ENCODE measurements at regions not wholly inside any gene's neighbourhood (a gene's known extent, or its start where the extent isn't known, plus 50 kb on each side); places are given as distances from the start of the nearest gene placed in this dataset.

- DNase-seq (ENCODE audit: low spot score in 2 of 2), result no peak
- 87% methylated on average over 2 of the region's 2 CpGs for WGBS
- TF ChIP-seq POLR2AphosphoS5 (IDR thresholded peaks at IDR 0.05) (no peak), EP300 (IDR thresholded peaks at IDR 0.05) (no peak), CTCF (IDR thresholded peaks at IDR 0.05) (no peak), POLR2A (IDR thresholded peaks at IDR 0.05) (no peak)
- no peaks in the 10 kb centered on the region for H3K27me3 ChIP-seq
- H3K9me3 ChIP-seq, result no peaks in the 10 kb centered on the region
- H3K27ac ChIP-seq, result no peak overlapping the region
- H3K4me3 ChIP-seq, result no peak overlapping the region
- no peaks in the 10 kb centered on the region for H3K4me1 ChIP-seq
- no peaks in the 10 kb centered on the region for H3K36me3 ChIP-seq
These were observed 379.1 kb upstream of the KIRREL3 start for GRCh38 chr11:127379686-127380085.

GRCh38 chr11:127376301-127376700 lies 375.7 kb upstream of the KIRREL3 start:
- no peak for TF ChIP-seq POLR2AphosphoS5 (IDR thresholded peaks at IDR 0.05)
- TF ChIP-seq POLR2A (IDR thresholded peaks at IDR 0.05), result no peak
- TF ChIP-seq EP300 (IDR thresholded peaks at IDR 0.05), result no peak
- TF ChIP-seq CTCF (IDR thresholded peaks at IDR 0.05), result no peak
- Histone ChIP-seq H3K4me3 (no peak overlapping the region), H3K9me3 (no peaks in the 10 kb centered on the region), H3K36me3 (no peaks in the 10 kb centered on the region), H3K27ac (no peak overlapping the region), H3K27me3 (no peaks in the 10 kb centered on the region), H3K4me1 (no peaks in the 10 kb centered on the region)
- DNase-seq (ENCODE audit: low spot score in 2 of 2), result no peak
- 86% methylated on average over 2 of the region's 2 CpGs for WGBS

GRCh38 chr11:127369356-127369755 lies 368.8 kb upstream of the KIRREL3 start:
- H3K4me3 ChIP-seq, result no peak overlapping the region
- no peaks in the 10 kb centered on the region for H3K27me3 ChIP-seq
- WGBS, result 85% methylated on average over 8 of the region's 8 CpGs
- no peak overlapping the region for H3K27ac ChIP-seq
- TF ChIP-seq POLR2AphosphoS5 (IDR thresholded peaks at IDR 0.05) (no peak), POLR2A (IDR thresholded peaks at IDR 0.05) (no peak), EP300 (IDR thresholded peaks at IDR 0.05) (no peak), CTCF (IDR thresholded peaks at IDR 0.05) (no peak)
- no peak for DNase-seq (ENCODE audit: low spot score in 2 of 2)
- H3K36me3 ChIP-seq, result no peaks in the 10 kb centered on the region
- H3K9me3 ChIP-seq, result no peaks in the 10 kb centered on the region
- H3K4me1 ChIP-seq, result no peaks in the 10 kb centered on the region

GRCh38 chr11:127362754-127363308 lies 362.3 kb upstream of the KIRREL3 start:
- Histone ChIP-seq H3K4me1 (no peaks in the 10 kb centered on the region), H3K9me3 (no peaks in the 10 kb centered on the region), H3K27me3 (peaks cover 3% of the 10 kb centered on the region), H3K36me3 (no peaks in the 10 kb centered on the region), H3K27ac (no peak overlapping the region), H3K4me3 (no peak overlapping the region)
- DNase-seq (ENCODE audit: low spot score in 2 of 2), result no peak
- no peak for TF ChIP-seq CTCF (IDR thresholded peaks at IDR 0.05)
- TF ChIP-seq POLR2AphosphoS5 (IDR thresholded peaks at IDR 0.05), result no peak
- no peak for TF ChIP-seq EP300 (IDR thresholded peaks at IDR 0.05)
- no peak for TF ChIP-seq POLR2A (IDR thresholded peaks at IDR 0.05)
- 86% methylated on average over 14 of the region's 14 CpGs for WGBS

- H3K9me3 ChIP-seq, result no peaks in the 10 kb centered on the region
- WGBS, result 84% methylated on average over 7 of the region's 7 CpGs
- H3K4me1 ChIP-seq, result no peaks in the 10 kb centered on the region
- no peak for TF ChIP-seq POLR2A (IDR thresholded peaks at IDR 0.05)
- TF ChIP-seq CTCF (IDR thresholded peaks at IDR 0.05), result no peak
- no peak for TF ChIP-seq POLR2AphosphoS5 (IDR thresholded peaks at IDR 0.05)
- no peak for TF ChIP-seq EP300 (IDR thresholded peaks at IDR 0.05)
- peaks cover 3% of the 10 kb centered on the region for H3K27me3 ChIP-seq
- DNase-seq (ENCODE audit: low spot score in 2 of 2), result no peak
- no peaks in the 10 kb centered on the region for H3K36me3 ChIP-seq
- no peak overlapping the region for H3K27ac ChIP-seq
- no peak overlapping the region for H3K4me3 ChIP-seq
These were observed 357.6 kb upstream of the KIRREL3 start for GRCh38 chr11:127358160-127358559.

All from suprapubic skin (tissue), 4 donors.